Peyer's patch (tissue), 4 donors: ENCODE measurements at regions not wholly inside any gene's neighbourhood (a gene's known extent, or its start where the extent isn't known, plus 50 kb on each side); places are given as distances from the start of the nearest gene placed in this dataset.

Source experiments
- CTCF ChIP-seq, 6 experiments: fragments of 450-650 bp in 4 of 6; fragments of 200-600 bp in 2 of 6; sonication (generic) in 1 of 6; IDR thresholded peaks; one replicate each; pipeline ENCODE4 v1.5.1; 2017 to 2019; ENCODE audit warnings: antibody characterized with exemption in 6 of 6, mild to moderate bottlenecking in 3 of 6, moderate library complexity in 1 of 6
- POLR2A ChIP-seq, 2 donors: fragments of 450-650 bp; IDR thresholded peaks; one replicate each; pipeline ENCODE4 v1.5.1; 2017; ENCODE audit warnings: antibody characterized with exemption in 2 of 2, mild to moderate bottlenecking in 2 of 2, moderate library complexity in 2 of 2

- TF ChIP-seq CTCF (IDR thresholded peaks at IDR 0.05) = no peak
- TF ChIP-seq POLR2A (IDR thresholded peaks at IDR 0.05) = no peak
These were observed 450.8 kb downstream of the PTPRU start for GRCh38 chr1:29687166-29687565.
